ENCODE measurements at regions not wholly inside any gene's neighbourhood (a gene's known extent, or its start where the extent isn't known, plus 50 kb on each side); places are given as distances from the start of the nearest gene placed in this dataset.
"Not testable (repeated sequence)": the region's sequence is repeated elsewhere in the genome, so short reads cannot be mapped to it uniquely, and the experiment has no call there.

GRCh38 chr12:116327992-116328391 is 50.5 kb upstream of the MED13L start:
- DNase-seq (ENCODE audit: low spot score), result not testable (repeated sequence)

- no peak for DNase-seq (ENCODE audit: low spot score)
Observed at GRCh38 chr12:116331876-116332275, 54.4 kb upstream of the MED13L start.

- no peak for DNase-seq (ENCODE audit: low spot score)
Observed at GRCh38 chr12:116332705-116333380, 55.4 kb upstream of the MED13L start.

- DNase-seq (ENCODE audit: low spot score), result no peak
Observed at GRCh38 chr12:116333402-116333801, 55.9 kb upstream of the MED13L start.

- no peak for DNase-seq (ENCODE audit: low spot score)
Observed at GRCh38 chr12:116336542-116337065, 59.1 kb upstream of the MED13L start.

GRCh38 chr12:116337312-116337711 is 59.8 kb upstream of the MED13L start:
- DNase-seq (ENCODE audit: low spot score), result no peak

- DNase-seq (ENCODE audit: low spot score), result no peak
Observed at GRCh38 chr12:116338064-116338846, 60.8 kb upstream of the MED13L start.

- DNase-seq (ENCODE audit: low spot score), result no peak
Observed at GRCh38 chr12:116339062-116339461, 61.6 kb upstream of the MED13L start.

GRCh38 chr12:116339800-116340371 is 62.4 kb upstream of the MED13L start:
- DNase-seq (ENCODE audit: low spot score), result no peak

- DNase-seq (ENCODE audit: low spot score), result no peak
Observed at GRCh38 chr12:116343331-116343884, 65.9 kb upstream of the MED13L start.

- no peak for DNase-seq (ENCODE audit: low spot score)
Observed at GRCh38 chr12:116346222-116346621, 68.7 kb upstream of the MED13L start.

- DNase-seq (ENCODE audit: low spot score), result no peak
Observed at GRCh38 chr12:116346741-116347140, 69.2 kb upstream of the MED13L start.

GRCh38 chr12:116347265-116347664 is 69.8 kb upstream of the MED13L start:
- DNase-seq (ENCODE audit: low spot score), result no peak

GRCh38 chr12:116352315-116352835 is 74.9 kb upstream of the MED13L start:
- no peak for DNase-seq (ENCODE audit: low spot score)

- DNase-seq (ENCODE audit: low spot score), result no peak
Observed at GRCh38 chr12:116353958-116354357, 76.5 kb upstream of the MED13L start.

GRCh38 chr12:116354534-116354933 is 77.0 kb upstream of the MED13L start:
- DNase-seq (ENCODE audit: low spot score), result no peak

GRCh38 chr12:116354950-116355783 is 77.7 kb upstream of the MED13L start:
- no peak for DNase-seq (ENCODE audit: low spot score)

- no peak for DNase-seq (ENCODE audit: low spot score)
Observed at GRCh38 chr12:116358536-116358892, 81.0 kb upstream of the MED13L start.

GRCh38 chr12:116358893-116359761 is 81.6 kb upstream of the MED13L start:
- DNase-seq (ENCODE audit: low spot score), result peak; percentile 30

- no peak for DNase-seq (ENCODE audit: low spot score)
Observed at GRCh38 chr12:116360579-116361413, 83.3 kb upstream of the MED13L start.

All from hematopoietic multipotent progenitor cell treated with erythropoietin and hydrocortisone succinate and interleukin-3 and kit ligand, for 17 days (in vitro differentiated cells).